ENCODE measurements at regions not wholly inside any gene's neighbourhood (a gene's known extent, or its start where the extent isn't known, plus 50 kb on each side); places are given as distances from the start of the nearest gene placed in this dataset.
"Not testable (repeated sequence)": the region's sequence is repeated elsewhere in the genome, so short reads cannot be mapped to it uniquely, and the experiment has no call there.

GRCh38 chr3:124147429-124147828 lies 155.5 kb upstream of the ROPN1 start:
- DNase-seq (ENCODE audit: insufficient read length, low spot score) (no peak), FAIRE-seq (no peak)
- TF ChIP-seq CTCF (IDR thresholded peaks at IDR 0.05; ENCODE audit: insufficient read depth, missing control alignments), result no peak

GRCh38 chr3:124147946-124148345 lies 156.0 kb upstream of the ROPN1 start:
- DNase-seq (ENCODE audit: insufficient read length, low spot score), result no peak
- no peak for TF ChIP-seq CTCF (IDR thresholded peaks at IDR 0.05; ENCODE audit: insufficient read depth, missing control alignments)
- FAIRE-seq, result no peak

GRCh38 chr3:124149081-124149480 lies 157.2 kb upstream of the ROPN1 start:
- no peak for TF ChIP-seq CTCF (IDR thresholded peaks at IDR 0.05; ENCODE audit: insufficient read depth, missing control alignments)
- FAIRE-seq, result no peak
- DNase-seq (ENCODE audit: insufficient read length, low spot score), result no peak

GRCh38 chr3:124149771-124150170 lies 157.8 kb upstream of the ROPN1 start:
- FAIRE-seq (no peak), DNase-seq (ENCODE audit: insufficient read length, low spot score) (no peak)
- no peak for TF ChIP-seq CTCF (IDR thresholded peaks at IDR 0.05; ENCODE audit: insufficient read depth, missing control alignments)

- DNase-seq (ENCODE audit: insufficient read length, low spot score); FAIRE-seq: not testable (repeated sequence)
These were observed 161.0 kb upstream of the ROPN1 start for GRCh38 chr3:124152891-124153290.

GRCh38 chr3:124156866-124157712 lies 165.2 kb upstream of the ROPN1 start:
- TF ChIP-seq CTCF (IDR thresholded peaks at IDR 0.05; ENCODE audit: insufficient read depth, missing control alignments), result no peak
- no peak for FAIRE-seq
- DNase-seq (ENCODE audit: insufficient read length, low spot score), result no peak

GRCh38 chr3:124157748-124158147 lies 165.8 kb upstream of the ROPN1 start:
- TF ChIP-seq CTCF (IDR thresholded peaks at IDR 0.05; ENCODE audit: insufficient read depth, missing control alignments), result no peak
- FAIRE-seq (no peak), DNase-seq (ENCODE audit: insufficient read length, low spot score) (no peak)

Measured in D721Med (cell line).